GM12892 (cell line): ENCODE measurements at regions not wholly inside any gene's neighbourhood (a gene's known extent, or its start where the extent isn't known, plus 50 kb on each side); places are given as distances from the start of the nearest gene placed in this dataset.

Source experiments
- POLR2A ChIP-seq: IDR thresholded peaks from 2 replicates; pipeline ENCODE4 v1.6.1; 2011; ENCODE audit warnings: low read depth, low read length, control low read depth
- POLR2AphosphoS5 ChIP-seq: IDR thresholded peaks from 2 replicates; pipeline ENCODE4 v1.6.1; 2011; ENCODE audit warnings: low read depth, low read length, control low read depth

DNA sequence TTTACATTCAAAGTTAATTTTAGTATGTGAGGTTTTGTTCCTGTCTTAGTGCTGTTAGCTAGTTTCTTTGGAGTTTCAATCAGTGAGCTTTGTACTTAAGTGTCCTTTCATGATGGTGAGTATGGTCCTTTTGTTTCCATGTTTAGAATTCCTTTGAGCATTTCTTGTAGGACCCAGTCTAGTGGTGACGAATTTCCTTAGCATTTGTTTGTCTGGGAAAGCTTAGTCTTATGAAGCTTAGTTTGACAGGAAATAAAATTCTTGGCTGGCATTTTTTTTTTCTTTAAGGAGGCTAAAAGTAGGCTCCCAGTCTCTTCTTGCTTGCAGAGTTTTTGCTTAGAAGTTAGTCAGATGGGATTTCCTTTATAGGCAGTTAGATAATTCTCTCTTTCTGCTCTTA lies 209.2 kb upstream of the SEMA3C start:
- no peak for TF ChIP-seq POLR2AphosphoS5
- no peak for TF ChIP-seq POLR2A
